GM12878 (cell line): ENCODE measurements at regions not wholly inside any gene's neighbourhood (a gene's known extent, or its start where the extent isn't known, plus 50 kb on each side); places are given as distances from the start of the nearest gene placed in this dataset.

Experiments used
- BCLAF1 ChIP-seq: fragments of 450-650 bp; IDR thresholded peaks from 2 replicates; pipeline ENCODE4 v1.6.1; 2017; ENCODE audit warnings: antibody characterized with exemption, mild to moderate bottlenecking, moderate library complexity
- BHLHE40 ChIP-seq, 2 experiments: fragments of 450-650 bp in 1 of 2; IDR thresholded peaks; 2 replicates each; pipeline ENCODE4 v1.6.1; 2011 to 2017; ENCODE audit warnings: low read depth in 2 of 2, borderline replicate concordance in 1 of 2, improper control_type of control experiment in 1 of 2, low read length in 1 of 2, mild to moderate bottlenecking in 1 of 2
- BRCA1 ChIP-seq: IDR thresholded peaks from 2 replicates; pipeline ENCODE4 v1.6.1; 2011; ENCODE audit warnings: low read depth, low read length, improper control_type of control experiment
- FOS ChIP-seq: IDR thresholded peaks from 3 replicates; pipeline ENCODE4 v1.6.1; 2011; ENCODE audit warnings: borderline replicate concordance; ENCODE audit not compliant: insufficient read length; ENCODE audit errors: extremely low read depth
- POLR2AphosphoS5 ChIP-seq: IDR thresholded peaks from 2 replicates; pipeline ENCODE4 v1.6.1; 2011; ENCODE audit warnings: mild to moderate bottlenecking, low read length, inconsistent platforms
- SP1 ChIP-seq: IDR thresholded peaks from one replicate; pipeline ENCODE4 v1.6.1; 2011; ENCODE audit warnings: low read depth, low read length
- YY1 ChIP-seq: IDR thresholded peaks from 2 replicates; pipeline ENCODE4 v1.6.1; 2011; ENCODE audit warnings: low read depth, mild to moderate bottlenecking, low read length
- TF ChIP-seq, protein P1 (sequence below): IDR thresholded peaks from 2 replicates; pipeline ENCODE4 v1.6.1; 2011; ENCODE audit warnings: low read depth, mild to moderate bottlenecking, low read length, moderate library complexity, borderline replicate concordance; ENCODE audit errors: extremely low read depth
- TF ChIP-seq, protein P2 (sequence below), 3 experiments: IDR thresholded peaks in 2 of 3; conservative IDR thresholded peaks in 1 of 3; 2 replicates each; pipeline ENCODE4 v1.5.1; 2011; ENCODE audit warnings: low read depth in 3 of 3, low read length in 3 of 3, mild to moderate bottlenecking in 3 of 3, control low read depth in 2 of 3, moderate library complexity in 2 of 3, inconsistent platforms in 1 of 3, mixed read lengths in 1 of 3; ENCODE audit not compliant: control insufficient read depth in 2 of 3, insufficient read depth in 1 of 3; ENCODE audit errors: extremely low read depth in 1 of 3
- TF ChIP-seq, protein P3 (sequence below): IDR thresholded peaks from 2 replicates; pipeline ENCODE4 v1.6.1; 2012; ENCODE audit warnings: low read depth, low read length, improper control_type of control experiment
- TF ChIP-seq, protein P4 (sequence below): IDR thresholded peaks from 2 replicates; pipeline ENCODE4 v1.6.1; 2012; ENCODE audit warnings: mild to moderate bottlenecking, low read depth, low read length
- TF ChIP-seq, protein P5 (sequence below): IDR thresholded peaks from 2 replicates; pipeline ENCODE4 v1.6.1; 2012; ENCODE audit warnings: low read depth, low read length, improper control_type of control experiment

DNA sequence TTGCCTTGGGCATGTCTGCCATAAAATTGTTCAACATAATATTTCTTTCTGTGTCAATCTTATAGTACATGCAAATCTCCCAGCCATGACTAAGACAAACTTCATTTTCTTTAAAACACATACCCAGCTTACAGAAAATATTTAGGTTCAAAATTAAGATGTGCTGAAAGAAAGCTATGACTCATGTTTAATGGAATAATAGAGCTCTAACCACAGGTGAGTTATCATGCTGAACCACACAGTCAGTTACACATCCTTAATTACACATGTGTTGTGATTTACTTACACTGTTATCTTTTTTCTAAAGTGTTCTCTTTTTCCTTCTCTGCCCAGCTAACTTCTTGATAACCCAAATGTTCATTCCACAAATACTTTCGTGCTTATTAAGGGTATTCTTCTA is 1831.2 kb downstream of the OLFM4 start:
- TF ChIP-seq, protein P1, sequence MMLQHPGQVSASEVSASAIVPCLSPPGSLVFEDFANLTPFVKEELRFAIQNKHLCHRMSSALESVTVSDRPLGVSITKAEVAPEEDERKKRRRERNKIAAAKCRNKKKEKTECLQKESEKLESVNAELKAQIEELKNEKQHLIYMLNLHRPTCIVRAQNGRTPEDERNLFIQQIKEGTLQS = no peak
- TF ChIP-seq, protein P2, sequence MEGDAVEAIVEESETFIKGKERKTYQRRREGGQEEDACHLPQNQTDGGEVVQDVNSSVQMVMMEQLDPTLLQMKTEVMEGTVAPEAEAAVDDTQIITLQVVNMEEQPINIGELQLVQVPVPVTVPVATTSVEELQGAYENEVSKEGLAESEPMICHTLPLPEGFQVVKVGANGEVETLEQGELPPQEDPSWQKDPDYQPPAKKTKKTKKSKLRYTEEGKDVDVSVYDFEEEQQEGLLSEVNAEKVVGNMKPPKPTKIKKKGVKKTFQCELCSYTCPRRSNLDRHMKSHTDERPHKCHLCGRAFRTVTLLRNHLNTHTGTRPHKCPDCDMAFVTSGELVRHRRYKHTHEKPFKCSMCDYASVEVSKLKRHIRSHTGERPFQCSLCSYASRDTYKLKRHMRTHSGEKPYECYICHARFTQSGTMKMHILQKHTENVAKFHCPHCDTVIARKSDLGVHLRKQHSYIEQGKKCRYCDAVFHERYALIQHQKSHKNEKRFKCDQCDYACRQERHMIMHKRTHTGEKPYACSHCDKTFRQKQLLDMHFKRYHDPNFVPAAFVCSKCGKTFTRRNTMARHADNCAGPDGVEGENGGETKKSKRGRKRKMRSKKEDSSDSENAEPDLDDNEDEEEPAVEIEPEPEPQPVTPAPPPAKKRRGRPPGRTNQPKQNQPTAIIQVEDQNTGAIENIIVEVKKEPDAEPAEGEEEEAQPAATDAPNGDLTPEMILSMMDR (IDR thresholded peaks at IDR 0.05 in 2 of 3, conservative IDR thresholded peaks at IDR 0.05 in 1 of 3; ENCODE audit: control insufficient read depth in 2 of 3, extremely low read depth in 1 of 3, insufficient read depth in 1 of 3, low read depth in 3 of 3, low read length in 3 of 3) = no peak
- TF ChIP-seq, protein P3, sequence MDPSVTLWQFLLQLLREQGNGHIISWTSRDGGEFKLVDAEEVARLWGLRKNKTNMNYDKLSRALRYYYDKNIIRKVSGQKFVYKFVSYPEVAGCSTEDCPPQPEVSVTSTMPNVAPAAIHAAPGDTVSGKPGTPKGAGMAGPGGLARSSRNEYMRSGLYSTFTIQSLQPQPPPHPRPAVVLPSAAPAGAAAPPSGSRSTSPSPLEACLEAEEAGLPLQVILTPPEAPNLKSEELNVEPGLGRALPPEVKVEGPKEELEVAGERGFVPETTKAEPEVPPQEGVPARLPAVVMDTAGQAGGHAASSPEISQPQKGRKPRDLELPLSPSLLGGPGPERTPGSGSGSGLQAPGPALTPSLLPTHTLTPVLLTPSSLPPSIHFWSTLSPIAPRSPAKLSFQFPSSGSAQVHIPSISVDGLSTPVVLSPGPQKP = no peak
- TF ChIP-seq BHLHE40 (IDR thresholded peaks at IDR 0.05; ENCODE audit: borderline replicate concordance in 1 of 2, low read depth in 2 of 2, low read length in 1 of 2) = no peak
- TF ChIP-seq, protein P4, sequence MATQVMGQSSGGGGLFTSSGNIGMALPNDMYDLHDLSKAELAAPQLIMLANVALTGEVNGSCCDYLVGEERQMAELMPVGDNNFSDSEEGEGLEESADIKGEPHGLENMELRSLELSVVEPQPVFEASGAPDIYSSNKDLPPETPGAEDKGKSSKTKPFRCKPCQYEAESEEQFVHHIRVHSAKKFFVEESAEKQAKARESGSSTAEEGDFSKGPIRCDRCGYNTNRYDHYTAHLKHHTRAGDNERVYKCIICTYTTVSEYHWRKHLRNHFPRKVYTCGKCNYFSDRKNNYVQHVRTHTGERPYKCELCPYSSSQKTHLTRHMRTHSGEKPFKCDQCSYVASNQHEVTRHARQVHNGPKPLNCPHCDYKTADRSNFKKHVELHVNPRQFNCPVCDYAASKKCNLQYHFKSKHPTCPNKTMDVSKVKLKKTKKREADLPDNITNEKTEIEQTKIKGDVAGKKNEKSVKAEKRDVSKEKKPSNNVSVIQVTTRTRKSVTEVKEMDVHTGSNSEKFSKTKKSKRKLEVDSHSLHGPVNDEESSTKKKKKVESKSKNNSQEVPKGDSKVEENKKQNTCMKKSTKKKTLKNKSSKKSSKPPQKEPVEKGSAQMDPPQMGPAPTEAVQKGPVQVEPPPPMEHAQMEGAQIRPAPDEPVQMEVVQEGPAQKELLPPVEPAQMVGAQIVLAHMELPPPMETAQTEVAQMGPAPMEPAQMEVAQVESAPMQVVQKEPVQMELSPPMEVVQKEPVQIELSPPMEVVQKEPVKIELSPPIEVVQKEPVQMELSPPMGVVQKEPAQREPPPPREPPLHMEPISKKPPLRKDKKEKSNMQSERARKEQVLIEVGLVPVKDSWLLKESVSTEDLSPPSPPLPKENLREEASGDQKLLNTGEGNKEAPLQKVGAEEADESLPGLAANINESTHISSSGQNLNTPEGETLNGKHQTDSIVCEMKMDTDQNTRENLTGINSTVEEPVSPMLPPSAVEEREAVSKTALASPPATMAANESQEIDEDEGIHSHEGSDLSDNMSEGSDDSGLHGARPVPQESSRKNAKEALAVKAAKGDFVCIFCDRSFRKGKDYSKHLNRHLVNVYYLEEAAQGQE = no peak
- no peak for TF ChIP-seq FOS
- no peak for TF ChIP-seq POLR2AphosphoS5
- TF ChIP-seq, protein P5, sequence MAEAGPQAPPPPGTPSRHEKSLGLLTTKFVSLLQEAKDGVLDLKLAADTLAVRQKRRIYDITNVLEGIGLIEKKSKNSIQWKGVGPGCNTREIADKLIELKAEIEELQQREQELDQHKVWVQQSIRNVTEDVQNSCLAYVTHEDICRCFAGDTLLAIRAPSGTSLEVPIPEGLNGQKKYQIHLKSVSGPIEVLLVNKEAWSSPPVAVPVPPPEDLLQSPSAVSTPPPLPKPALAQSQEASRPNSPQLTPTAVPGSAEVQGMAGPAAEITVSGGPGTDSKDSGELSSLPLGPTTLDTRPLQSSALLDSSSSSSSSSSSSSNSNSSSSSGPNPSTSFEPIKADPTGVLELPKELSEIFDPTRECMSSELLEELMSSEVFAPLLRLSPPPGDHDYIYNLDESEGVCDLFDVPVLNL = no peak
- no peak for TF ChIP-seq BCLAF1
- TF ChIP-seq YY1 = no peak
- TF ChIP-seq SP1 = no peak
- no peak for TF ChIP-seq BRCA1
